A549 (cell line): ENCODE measurements at regions not wholly inside any gene's neighbourhood (a gene's known extent, or its start where the extent isn't known, plus 50 kb on each side); places are given as distances from the start of the nearest gene placed in this dataset.

Experiments used
- ATAC-seq, 2 experiments: fragments of 200-7000 bp in 1 of 2; fragments of >200 bp in 1 of 2; cut with Nextera tagmentation in 1 of 2; cut with Tn5 transposase in 1 of 2; 3 replicates each; pipeline versions ENCODE4 v1.8.0 to v1.9.1; 2018 to 2020; ENCODE audit warnings: mild to moderate bottlenecking in 1 of 2, moderate library complexity in 1 of 2
- CTCF ChIA-PET: fragments of 300-600 bp; sonication (Branson Sonifier 250); formaldehyde crosslinking; extraction: SDS; loops from one replicate; lab custom pipeline; 2021; ENCODE audit warnings: antibody characterized with exemption, inconsistent platforms; lab: Yijun Ruan, JAX
- POLR2A ChIA-PET: fragments of 350-600 bp; formaldehyde crosslinking; extraction: SDS; loops from one replicate; lab custom pipeline; 2021; ENCODE audit warnings: antibody characterized with exemption, inconsistent platforms; lab: Yijun Ruan, JAX
- DNase-seq, 2 experiments: peaks; one replicate each; pipeline versions ENCODE4 v3.0.0 to v3.0.0-alpha.2; 2011 to 2016; ENCODE audit warnings: low read depth in 1 of 2, low spot score in 1 of 2
- FAIRE-seq: peaks from 2 replicates; lab custom pipeline; 2011; peaks lifted over from hg19 to GRCh38; lab: Jason Lieb, UNC
- H3K27ac ChIP-seq, 2 experiments: fragments of >200 bp; sonication (Bioruptor Twin); formaldehyde crosslinking; 3 replicates each; pipeline ENCODE4 v1.5.1; 2016 to 2017
- H3K4me1 ChIP-seq: fragments of >200 bp; sonication (Bioruptor Twin); formaldehyde crosslinking; 3 replicates; pipeline ENCODE4 v1.6.1; 2016
- H3K4me2 ChIP-seq: fragments of >200 bp; sonication (Bioruptor Twin); formaldehyde crosslinking; 3 replicates; pipeline ENCODE4 v1.6.1; 2016
- H3K4me3 ChIP-seq: fragments of >200 bp; sonication (Bioruptor Twin); formaldehyde crosslinking; 3 replicates; pipeline ENCODE4 v1.5.1; 2016
- H3K9me3 ChIP-seq: fragments of >200 bp; sonication (Bioruptor Twin); formaldehyde crosslinking; 3 replicates; pipeline ENCODE4 v1.6.1; 2016
- CEBPB ChIP-seq, 2 experiments: fragments of >200 bp in 1 of 2; sonication (Bioruptor Twin) in 1 of 2; formaldehyde crosslinking in 1 of 2; IDR thresholded peaks; 2 replicates each; pipeline ENCODE4 v1.6.1; 2012 to 2016
- CHD2 ChIP-seq: fragments of 150-350 bp; IDR thresholded peaks from 2 replicates; pipeline ENCODE4 v1.6.1; 2014; ENCODE audit warnings: low read length; ENCODE audit not compliant: partially characterized antibody
- CHD4 ChIP-seq: fragments of 200-600 bp; sonication (generic); IDR thresholded peaks from 2 replicates; pipeline ENCODE4 v1.6.1; 2016; ENCODE audit warnings: antibody characterized with exemption, mild to moderate bottlenecking, borderline replicate concordance
- CTCF ChIP-seq: fragments of >200 bp; sonication (Bioruptor Twin); formaldehyde crosslinking; IDR thresholded peaks from 3 replicates; pipeline ENCODE4 v1.5.1; 2016
- EP300 ChIP-seq, 2 experiments: fragments of >200 bp; sonication (Bioruptor Twin); formaldehyde crosslinking; IDR thresholded peaks; 2 replicates in 1 of 2; 3 replicates in 1 of 2; pipeline ENCODE4 v1.6.1; 2016 to 2017
- FOSL2 ChIP-seq, 2 experiments: fragments of 450-650 bp in 1 of 2; fragments of >200 bp in 1 of 2; sonication (Bioruptor Twin) in 1 of 2; formaldehyde crosslinking; IDR thresholded peaks; 2 replicates each; pipeline versions ENCODE4 v1.5.0 to v1.6.1; 2016 to 2020; ENCODE audit warnings: mild to moderate bottlenecking in 1 of 2, moderate library complexity in 1 of 2
- HOXA7 ChIP-seq: fragments of 250-450 bp; sonication (Bioruptor Pico); IDR thresholded peaks from 2 replicates; pipeline ENCODE4 v1.5.0; 2020; ENCODE audit warnings: mild to moderate bottlenecking, moderate library complexity
- KDM1A ChIP-seq: fragments of 200-600 bp; sonication (generic); IDR thresholded peaks from 2 replicates; pipeline ENCODE4 v1.6.1; 2016; ENCODE audit warnings: low read depth, mild to moderate bottlenecking
- MAX ChIP-seq: IDR thresholded peaks from 2 replicates; pipeline ENCODE4 v1.6.1; 2012
- MYC ChIP-seq: IDR thresholded peaks from 2 replicates; pipeline ENCODE4 v1.6.1; 2012; ENCODE audit warnings: mild to moderate bottlenecking, inconsistent platforms, low read length, improper control_type of control experiment, borderline replicate concordance
- PBX3 ChIP-seq: IDR thresholded peaks from 2 replicates; pipeline ENCODE4 v1.6.1; 2012
- POLR2AphosphoS2 ChIP-seq: conservative IDR thresholded peaks from 2 replicates; pipeline ENCODE4 v1.6.1; 2012; ENCODE audit warnings: low read length, improper control_type of control experiment, inconsistent platforms
- TFCP2L1 ChIP-seq: fragments of 250-450 bp; sonication (Bioruptor Pico); IDR thresholded peaks from 2 replicates; pipeline ENCODE4 v1.5.0; 2021; ENCODE audit warnings: mild to moderate bottlenecking
- ZFP36 ChIP-seq: fragments of 450-650 bp; IDR thresholded peaks from 2 replicates; pipeline ENCODE4 v1.6.1; 2014; ENCODE audit warnings: borderline replicate concordance; ENCODE audit not compliant: partially characterized antibody
- ZNF302 ChIP-seq: fragments of 250-450 bp; sonication (Bioruptor Pico); IDR thresholded peaks from 2 replicates; pipeline ENCODE4 v1.9.0; 2021; ENCODE audit warnings: inconsistent platforms, mild to moderate bottlenecking, moderate library complexity
- WGBS: methylation state at CpG from one replicate; pipeline ENCODE4 v1.1.6; 2017; ENCODE audit errors: missing lambda C conversion rate; 5-methylcytosine and 5-hydroxymethylcytosine counted together
- TF ChIP-seq, protein P1 (sequence below): fragments of 450-650 bp; IDR thresholded peaks from 2 replicates; pipeline ENCODE4 v1.6.1; 2014; ENCODE audit warnings: antibody characterized with exemption
- TF ChIP-seq, protein P2 (sequence below): fragments of >200 bp; sonication (Bioruptor Twin); formaldehyde crosslinking; IDR thresholded peaks from 2 replicates; pipeline ENCODE4 v1.6.1; 2016
- TF ChIP-seq, protein P3 (sequence below): fragments of 250-450 bp; sonication (Bioruptor Pico); IDR thresholded peaks from 2 replicates; pipeline ENCODE4 v1.5.0; 2021; ENCODE audit warnings: mild to moderate bottlenecking, moderate library complexity, borderline replicate concordance
- TF ChIP-seq, protein P4 (sequence below): IDR thresholded peaks from 2 replicates; pipeline ENCODE4 v1.6.1; 2012; ENCODE audit warnings: low read depth, borderline replicate concordance
- TF ChIP-seq, protein P5 (sequence below): fragments of 150-350 bp; IDR thresholded peaks from 2 replicates; pipeline ENCODE4 v1.6.1; 2014; ENCODE audit warnings: low read depth, mild to moderate bottlenecking, low read length

- Histone ChIP-seq H3K4me2 (no peak overlapping the region), H3K9me3 (no peaks in the 10 kb centered on the region), H3K4me1 (no peaks in the 10 kb centered on the region), H3K27ac (no peak overlapping the region), H3K4me3 (no peak overlapping the region)
- CTCF ChIA-PET, result no interaction called here
- ATAC-seq (no peak), FAIRE-seq (no peak), DNase-seq (no peak)
- POLR2A ChIA-PET, result no interaction called here
- no peak for TF ChIP-seq CHD4
- WGBS, result 24% methylated on average over 5 of the region's 5 CpGs
Observed at GRCh38 chr3:144554889-144555288, 583.3 kb downstream of the DIPK2A start.

- TF ChIP-seq, protein P1, sequence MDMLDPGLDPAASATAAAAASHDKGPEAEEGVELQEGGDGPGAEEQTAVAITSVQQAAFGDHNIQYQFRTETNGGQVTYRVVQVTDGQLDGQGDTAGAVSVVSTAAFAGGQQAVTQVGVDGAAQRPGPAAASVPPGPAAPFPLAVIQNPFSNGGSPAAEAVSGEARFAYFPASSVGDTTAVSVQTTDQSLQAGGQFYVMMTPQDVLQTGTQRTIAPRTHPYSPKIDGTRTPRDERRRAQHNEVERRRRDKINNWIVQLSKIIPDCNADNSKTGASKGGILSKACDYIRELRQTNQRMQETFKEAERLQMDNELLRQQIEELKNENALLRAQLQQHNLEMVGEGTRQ, result no peak
- TF ChIP-seq POLR2AphosphoS2, result no peak
- ChIA-PET CTCF (no interaction called here), POLR2A (no interaction called here)
- DNase-seq (peak in 1 of 2 experiments; percentile 3), ATAC-seq (no peak), FAIRE-seq (no peak)
- 5% methylated on average over 3 of the region's 3 CpGs for WGBS
- Histone ChIP-seq H3K4me2 (no peak overlapping the region), H3K27ac (no peak overlapping the region), H3K4me1 (no peaks in the 10 kb centered on the region), H3K9me3 (no peaks in the 10 kb centered on the region), H3K4me3 (no peak overlapping the region)
Observed at GRCh38 chr3:144556392-144556791, 584.8 kb downstream of the DIPK2A start.

DNA sequence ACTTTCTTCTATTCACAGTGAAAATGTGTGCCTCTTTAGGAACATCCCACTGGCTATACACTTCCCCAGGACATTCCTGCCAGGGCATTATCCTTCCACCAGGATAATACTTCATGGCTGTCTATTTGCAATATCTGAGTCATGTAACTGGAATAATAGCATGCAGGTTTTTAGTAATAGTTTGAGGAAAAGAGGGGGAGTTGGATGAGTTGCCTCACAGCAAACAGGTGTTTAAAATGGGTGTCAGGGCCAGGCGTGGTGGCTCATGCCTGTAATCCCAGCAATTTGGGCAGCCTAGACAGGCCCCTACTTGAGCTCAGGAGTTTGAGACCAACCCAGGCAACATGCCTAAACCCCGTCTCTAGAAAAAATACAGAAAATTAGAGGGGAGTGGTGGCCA is 585.9 kb downstream of the DIPK2A start:
- CTCF ChIA-PET, result interaction anchor here (1.0 kb wide), 1 partner anchor 69 kb away, joined by 3 read pairs; no protein-coding TSS in a partner anchor
- Histone ChIP-seq H3K4me1 (no peaks in the 10 kb centered on the region), H3K4me2 (no peak overlapping the region), H3K9me3 (no peaks in the 10 kb centered on the region)
- ATAC-seq, result no peak
- WGBS, result 37% methylated on average over 2 of the region's 2 CpGs
- TF ChIP-seq, protein P2, sequence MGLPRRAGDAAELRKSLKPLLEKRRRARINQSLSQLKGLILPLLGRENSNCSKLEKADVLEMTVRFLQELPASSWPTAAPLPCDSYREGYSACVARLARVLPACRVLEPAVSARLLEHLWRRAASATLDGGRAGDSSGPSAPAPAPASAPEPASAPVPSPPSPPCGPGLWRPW, result no peak
- TF ChIP-seq HOXA7 (CRISPR knock-in tag) (no peak), TFCP2L1 (CRISPR knock-in tag) (no peak), ZNF302 (CRISPR knock-in tag) (no peak), CTCF (no peak), MYC (no peak), CEBPB (IDR thresholded peaks at IDR 0.05) (no peak), PBX3 (no peak), EP300 (IDR thresholded peaks at IDR 0.05) (no peak), CHD2 (no peak), KDM1A (no peak), FOSL2 (IDR thresholded peaks at IDR 0.05) (no peak), FOSL2 (CRISPR knock-in tag; IDR thresholded peaks at IDR 0.05) (no peak), ZFP36 (no peak), MAX (no peak)
- TF ChIP-seq, protein P3, sequence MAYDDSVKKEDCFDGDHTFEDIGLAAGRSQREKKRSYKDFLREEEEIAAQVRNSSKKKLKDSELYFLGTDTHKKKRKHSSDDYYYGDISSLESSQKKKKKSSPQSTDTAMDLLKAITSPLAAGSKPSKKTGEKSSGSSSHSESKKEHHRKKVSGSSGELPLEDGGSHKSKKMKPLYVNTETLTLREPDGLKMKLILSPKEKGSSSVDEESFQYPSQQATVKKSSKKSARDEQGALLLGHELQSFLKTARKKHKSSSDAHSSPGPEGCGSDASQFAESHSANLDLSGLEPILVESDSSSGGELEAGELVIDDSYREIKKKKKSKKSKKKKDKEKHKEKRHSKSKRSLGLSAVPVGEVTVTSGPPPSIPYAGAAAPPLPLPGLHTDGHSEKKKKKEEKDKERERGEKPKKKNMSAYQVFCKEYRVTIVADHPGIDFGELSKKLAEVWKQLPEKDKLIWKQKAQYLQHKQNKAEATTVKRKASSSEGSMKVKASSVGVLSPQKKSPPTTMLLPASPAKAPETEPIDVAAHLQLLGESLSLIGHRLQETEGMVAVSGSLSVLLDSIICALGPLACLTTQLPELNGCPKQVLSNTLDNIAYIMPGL, result no peak
- TF ChIP-seq, protein P4, sequence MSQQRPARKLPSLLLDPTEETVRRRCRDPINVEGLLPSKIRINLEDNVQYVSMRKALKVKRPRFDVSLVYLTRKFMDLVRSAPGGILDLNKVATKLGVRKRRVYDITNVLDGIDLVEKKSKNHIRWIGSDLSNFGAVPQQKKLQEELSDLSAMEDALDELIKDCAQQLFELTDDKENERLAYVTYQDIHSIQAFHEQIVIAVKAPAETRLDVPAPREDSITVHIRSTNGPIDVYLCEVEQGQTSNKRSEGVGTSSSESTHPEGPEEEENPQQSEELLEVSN, result no peak
- TF ChIP-seq, protein P5, sequence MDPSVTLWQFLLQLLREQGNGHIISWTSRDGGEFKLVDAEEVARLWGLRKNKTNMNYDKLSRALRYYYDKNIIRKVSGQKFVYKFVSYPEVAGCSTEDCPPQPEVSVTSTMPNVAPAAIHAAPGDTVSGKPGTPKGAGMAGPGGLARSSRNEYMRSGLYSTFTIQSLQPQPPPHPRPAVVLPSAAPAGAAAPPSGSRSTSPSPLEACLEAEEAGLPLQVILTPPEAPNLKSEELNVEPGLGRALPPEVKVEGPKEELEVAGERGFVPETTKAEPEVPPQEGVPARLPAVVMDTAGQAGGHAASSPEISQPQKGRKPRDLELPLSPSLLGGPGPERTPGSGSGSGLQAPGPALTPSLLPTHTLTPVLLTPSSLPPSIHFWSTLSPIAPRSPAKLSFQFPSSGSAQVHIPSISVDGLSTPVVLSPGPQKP, result no peak
- TF ChIP-seq, protein P1, result no peak
- TF ChIP-seq, all 56 proteins: peak for 0
- POLR2A ChIA-PET, result no interaction called here
- Histone ChIP-seq H3K27ac (no peak overlapping the region), H3K4me3 (no peak overlapping the region)
- DNase-seq (no peak), FAIRE-seq (no peak)
